ENCODE measurements at regions not wholly inside any gene's neighbourhood (a gene's known extent, or its start where the extent isn't known, plus 50 kb on each side); places are given as distances from the start of the nearest gene placed in this dataset.

DNA sequence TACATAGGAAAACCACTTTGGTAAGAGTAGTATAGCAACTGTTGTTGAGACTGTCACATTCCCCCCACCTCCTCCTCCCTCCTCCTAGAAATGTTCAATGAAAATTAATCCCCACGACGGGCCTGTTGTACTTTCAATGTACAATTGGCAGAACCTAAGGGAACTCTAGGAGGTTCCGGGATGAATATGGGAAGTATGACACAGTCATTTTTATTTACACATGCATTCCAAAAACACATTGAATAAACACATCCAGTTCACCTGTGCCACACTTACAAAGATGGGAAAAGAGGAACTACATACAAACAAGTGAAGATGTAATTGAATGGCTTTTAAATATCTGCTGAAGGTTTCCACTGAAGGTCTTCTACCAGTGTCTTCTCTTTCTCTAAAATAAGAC is 144.4 kb upstream of the NBPF11 start:
- Histone ChIP-seq H3K9me3 (no peaks in the 10 kb centered on the region), H3K27ac (no peak overlapping the region), H3K27me3 (no peaks in the 10 kb centered on the region), H3K4me3 (no peak overlapping the region), H3K36me3 (no peaks in the 10 kb centered on the region), H3K4me1 (no peaks in the 10 kb centered on the region)
- DNase-seq (ENCODE audit: low spot score in 2 of 2) = no peak
- no peak for TF ChIP-seq POLR2A (IDR thresholded peaks at IDR 0.05)
- intact Hi-C loops (cut with DNase I; ENCODE audit: low total_unique reads) = no loop called here

DNA sequence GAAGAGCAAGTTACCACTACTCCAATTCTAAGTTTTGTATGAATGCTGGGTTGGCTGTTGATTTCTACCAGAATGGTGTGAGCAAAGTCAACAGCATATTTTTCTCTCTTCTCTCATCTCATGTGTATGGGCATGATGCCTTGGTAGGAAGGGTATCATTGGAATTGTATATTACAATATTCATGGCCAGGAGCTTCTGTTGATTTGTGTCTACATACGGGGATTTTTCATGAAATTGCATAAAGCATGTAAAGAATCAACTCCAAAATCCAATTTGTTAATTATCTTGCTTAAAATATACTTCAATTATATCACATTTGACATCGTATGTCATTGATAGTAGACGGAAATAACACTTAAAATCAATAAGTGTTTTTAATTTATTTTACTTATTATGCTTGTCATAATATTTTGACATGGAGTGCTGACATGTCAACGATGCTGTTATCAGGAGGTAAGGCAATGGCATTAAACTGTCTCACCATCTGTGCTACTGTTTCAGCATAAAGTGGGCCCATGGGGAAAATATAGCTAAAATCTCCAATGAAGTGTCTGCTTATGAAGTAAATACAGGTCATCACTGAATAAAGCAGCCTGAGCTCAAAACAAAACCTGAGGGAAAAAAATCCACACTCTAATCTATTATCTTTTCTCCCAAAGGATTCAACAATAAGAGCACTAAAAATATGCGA is 142.2 kb upstream of the NBPF11 start:
- TF ChIP-seq POLR2AphosphoS5 (IDR thresholded peaks at IDR 0.05) (no peak), POLR2A (IDR thresholded peaks at IDR 0.05) (no peak)
- TF ChIP-seq, protein P1, sequence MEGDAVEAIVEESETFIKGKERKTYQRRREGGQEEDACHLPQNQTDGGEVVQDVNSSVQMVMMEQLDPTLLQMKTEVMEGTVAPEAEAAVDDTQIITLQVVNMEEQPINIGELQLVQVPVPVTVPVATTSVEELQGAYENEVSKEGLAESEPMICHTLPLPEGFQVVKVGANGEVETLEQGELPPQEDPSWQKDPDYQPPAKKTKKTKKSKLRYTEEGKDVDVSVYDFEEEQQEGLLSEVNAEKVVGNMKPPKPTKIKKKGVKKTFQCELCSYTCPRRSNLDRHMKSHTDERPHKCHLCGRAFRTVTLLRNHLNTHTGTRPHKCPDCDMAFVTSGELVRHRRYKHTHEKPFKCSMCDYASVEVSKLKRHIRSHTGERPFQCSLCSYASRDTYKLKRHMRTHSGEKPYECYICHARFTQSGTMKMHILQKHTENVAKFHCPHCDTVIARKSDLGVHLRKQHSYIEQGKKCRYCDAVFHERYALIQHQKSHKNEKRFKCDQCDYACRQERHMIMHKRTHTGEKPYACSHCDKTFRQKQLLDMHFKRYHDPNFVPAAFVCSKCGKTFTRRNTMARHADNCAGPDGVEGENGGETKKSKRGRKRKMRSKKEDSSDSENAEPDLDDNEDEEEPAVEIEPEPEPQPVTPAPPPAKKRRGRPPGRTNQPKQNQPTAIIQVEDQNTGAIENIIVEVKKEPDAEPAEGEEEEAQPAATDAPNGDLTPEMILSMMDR (IDR thresholded peaks at IDR 0.05) = no peak
- Histone ChIP-seq H3K27me3 (no peaks in the 10 kb centered on the region), H3K27ac (no peak overlapping the region), H3K36me3 (no peaks in the 10 kb centered on the region), H3K4me1 (no peaks in the 10 kb centered on the region), H3K4me3 (no peak overlapping the region), H3K9me3 (no peaks in the 10 kb centered on the region)
- no peak for DNase-seq (ENCODE audit: low spot score in 2 of 2)
- intact Hi-C loops (cut with DNase I; ENCODE audit: low total_unique reads) = no loop called here

DNA sequence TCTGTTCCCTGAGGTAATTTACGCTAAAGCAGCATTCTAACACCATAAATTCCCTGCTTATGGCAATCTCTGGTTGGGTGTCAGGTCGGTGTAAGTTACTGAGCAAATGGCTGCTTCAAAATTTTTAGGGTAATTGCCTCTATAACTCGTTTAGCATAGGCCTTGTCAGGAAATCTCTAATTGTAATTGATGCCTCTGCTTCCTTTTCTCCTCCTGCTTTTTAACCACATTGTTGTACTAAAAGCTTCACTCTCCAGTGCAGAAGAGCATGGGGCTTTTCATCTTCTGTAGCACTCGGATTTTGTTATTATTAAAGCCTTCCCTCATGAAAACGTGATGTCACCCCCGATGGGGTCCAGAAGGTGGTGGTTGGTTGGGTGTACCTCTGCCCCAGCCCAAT is 141.6 kb upstream of the NBPF11 start:
- intact Hi-C loops (cut with DNase I; ENCODE audit: low total_unique reads) = no loop called here
- TF ChIP-seq POLR2A (IDR thresholded peaks at IDR 0.05) (no peak), POLR2AphosphoS5 (IDR thresholded peaks at IDR 0.05) (no peak)
- TF ChIP-seq, protein P1 (IDR thresholded peaks at IDR 0.05) = no peak

DNA sequence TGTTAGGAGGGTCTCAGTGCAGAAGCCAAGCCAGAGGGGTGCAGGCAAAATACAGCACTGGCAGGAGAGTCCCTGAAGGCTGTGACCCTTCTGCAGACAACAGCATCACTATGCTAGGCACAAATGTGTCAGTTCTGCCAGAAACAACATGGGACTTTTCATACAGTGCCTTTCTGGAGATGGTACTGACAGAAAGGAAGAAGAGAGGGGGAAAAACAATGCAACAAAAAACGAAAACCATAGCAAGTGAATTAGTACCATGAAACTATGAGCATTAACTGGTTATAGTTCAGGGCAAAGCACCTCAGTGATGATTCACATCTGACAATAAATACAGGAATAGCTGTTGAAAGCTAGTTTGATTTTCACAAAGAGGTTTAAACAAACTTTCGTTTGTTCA is 140.8 kb upstream of the NBPF11 start:
- Histone ChIP-seq H3K9me3 (no peaks in the 10 kb centered on the region), H3K4me3 (no peak overlapping the region), H3K27ac (no peak overlapping the region), H3K27me3 (no peaks in the 10 kb centered on the region), H3K36me3 (no peaks in the 10 kb centered on the region), H3K4me1 (no peaks in the 10 kb centered on the region)
- DNase-seq (ENCODE audit: low spot score in 2 of 2) = no peak
- intact Hi-C loops (cut with DNase I; ENCODE audit: low total_unique reads) = no loop called here
- TF ChIP-seq POLR2AphosphoS5 (IDR thresholded peaks at IDR 0.05) (no peak), POLR2A (IDR thresholded peaks at IDR 0.05) (no peak)
- TF ChIP-seq, protein P1 (IDR thresholded peaks at IDR 0.05) = no peak

More for the DNA sequence above, 141.6 kb upstream of the NBPF11 start:
- no peak overlapping the region for H3K4me3 ChIP-seq
- no peak for DNase-seq (ENCODE audit: low spot score in 2 of 2)
- no peaks in the 10 kb centered on the region for H3K27me3 ChIP-seq
- H3K36me3 ChIP-seq = no peaks in the 10 kb centered on the region
- no peaks in the 10 kb centered on the region for H3K9me3 ChIP-seq
- H3K4me1 ChIP-seq = no peaks in the 10 kb centered on the region
- no peak overlapping the region for H3K27ac ChIP-seq

DNA sequence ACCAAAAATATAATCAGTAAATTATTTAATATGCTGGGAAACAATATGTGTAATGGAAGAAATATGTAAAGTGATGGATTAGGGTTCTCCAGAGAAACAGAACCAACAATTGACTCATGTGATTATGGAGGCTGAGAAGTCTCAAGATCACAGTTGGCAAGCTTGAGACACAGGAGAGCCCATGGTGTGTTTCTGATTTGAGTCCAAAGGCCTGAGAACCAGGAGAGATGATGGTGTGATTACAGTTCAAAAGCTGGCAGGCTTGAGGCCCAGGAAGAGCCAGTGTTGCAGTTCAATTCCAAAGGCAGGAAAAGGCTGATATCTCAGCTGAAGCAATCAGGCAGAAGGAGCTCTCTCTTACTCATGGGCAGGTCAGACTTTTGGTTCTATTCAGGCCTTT is 138.8 kb upstream of the NBPF11 start:
- Histone ChIP-seq H3K4me1 (no peaks in the 10 kb centered on the region), H3K9me3 (no peaks in the 10 kb centered on the region), H3K27ac (no peak overlapping the region), H3K36me3 (no peaks in the 10 kb centered on the region), H3K4me3 (no peak overlapping the region), H3K27me3 (no peaks in the 10 kb centered on the region)
- TF ChIP-seq, protein P1 (IDR thresholded peaks at IDR 0.05) = no peak
- TF ChIP-seq POLR2A (IDR thresholded peaks at IDR 0.05) (no peak), POLR2AphosphoS5 (IDR thresholded peaks at IDR 0.05) (no peak)
- DNase-seq (ENCODE audit: low spot score in 2 of 2) = no peak
- intact Hi-C loops (cut with DNase I; ENCODE audit: low total_unique reads) = no loop called here

All from breast epithelium (tissue), 4 donors.